GM19025 (cell line): ENCODE measurements at regions not wholly inside any gene's neighbourhood (a gene's known extent, or its start where the extent isn't known, plus 50 kb on each side); places are given as distances from the start of the nearest gene placed in this dataset.
"Not testable (repeated sequence)": the region's sequence is repeated elsewhere in the genome, so short reads cannot be mapped to it uniquely, and the experiment has no call there.

Experiments used
- ATAC-seq: cut with Tn5 transposase; IDR thresholded peaks from one replicate; pipeline ENCODE4 v1.9.1; 2021; ENCODE audit warnings: mild to moderate bottlenecking, low read depth, moderate library complexity; ENCODE audit not compliant: unreplicated experiment

- not testable (repeated sequence) for ATAC-seq
Observed at GRCh38 chr16:29203933-29204805, 202.3 kb downstream of the NPIPB11 start.

DNA sequence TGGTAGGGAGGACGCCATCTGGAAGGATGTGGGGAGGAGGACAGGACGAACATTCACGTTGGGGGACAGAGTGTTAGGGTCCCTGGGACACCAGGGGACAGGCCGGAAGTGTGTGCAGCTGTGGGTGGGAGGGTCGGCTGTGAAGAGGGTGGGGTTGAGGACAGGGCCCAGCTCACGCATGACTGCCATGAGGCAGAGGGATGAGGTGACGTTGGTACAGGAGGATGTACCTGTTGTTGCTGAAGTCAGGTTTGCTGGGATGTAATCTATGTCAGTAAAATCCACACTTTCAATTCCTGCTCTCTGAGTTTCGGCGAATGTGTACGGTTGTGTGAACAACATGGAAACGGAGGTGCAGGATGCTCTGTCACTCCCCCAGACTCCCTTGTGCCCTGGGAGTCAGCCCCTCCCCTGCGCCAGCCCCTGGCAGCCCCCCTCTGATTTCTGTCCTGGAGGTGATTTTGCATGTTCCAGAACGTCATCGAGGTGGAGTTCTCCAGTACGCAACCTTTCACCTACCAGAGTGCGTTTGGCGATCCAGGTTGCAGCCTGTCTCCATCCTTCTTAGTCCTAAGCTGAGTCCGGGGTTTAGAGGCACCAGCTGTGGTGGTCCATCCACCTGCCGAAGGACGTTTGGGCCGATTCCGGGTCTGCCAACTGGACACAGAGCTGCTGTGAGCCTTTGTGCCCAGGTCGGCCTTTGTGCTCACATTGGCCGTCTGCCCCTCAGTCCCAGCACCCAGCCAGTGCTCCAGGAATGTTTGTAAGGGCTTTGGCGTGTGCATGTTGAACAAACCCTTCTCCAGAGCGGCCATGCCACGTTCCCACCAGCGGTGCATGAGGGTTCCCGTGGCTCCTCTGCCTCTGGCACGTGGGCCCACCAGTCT, 203.2 kb downstream of the NPIPB11 start:
- ATAC-seq = not testable (repeated sequence)

GRCh38 chr16:29202642-29203041, 203.9 kb downstream of the NPIPB11 start:
- ATAC-seq = not testable (repeated sequence)

- not testable (repeated sequence) for ATAC-seq
Observed at GRCh38 chr16:29202025-29202632, 204.4 kb downstream of the NPIPB11 start.

- ATAC-seq = not testable (repeated sequence)
Observed at GRCh38 chr16:29201296-29202024, 205.1 kb downstream of the NPIPB11 start.

GRCh38 chr16:29200681-29201080, 205.8 kb downstream of the NPIPB11 start:
- not testable (repeated sequence) for ATAC-seq

DNA sequence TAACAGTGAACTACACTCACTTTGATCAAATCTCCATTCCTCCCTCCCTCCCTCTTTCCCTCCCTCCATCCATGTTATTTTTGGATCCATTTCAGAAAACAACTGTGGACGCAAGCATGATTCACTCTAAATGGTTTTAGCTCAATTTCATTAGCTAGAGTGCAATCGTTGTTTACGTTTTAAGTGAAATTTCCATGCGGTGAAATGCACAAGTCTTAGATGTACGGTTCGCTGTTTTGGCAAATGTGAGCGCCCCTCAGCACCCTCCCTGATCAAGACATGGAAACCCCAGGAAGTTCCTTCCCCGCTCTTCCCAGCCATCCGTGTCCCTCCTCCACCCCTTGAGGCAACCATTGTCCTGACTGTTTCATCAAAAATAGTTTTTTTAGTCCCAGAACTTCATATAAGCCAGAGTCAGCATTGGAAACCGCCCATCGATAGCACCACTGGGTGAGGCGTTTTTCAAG, 206.3 kb downstream of the NPIPB11 start:
- not testable (repeated sequence) for ATAC-seq

GRCh38 chr16:29199626-29200025, 206.9 kb downstream of the NPIPB11 start:
- ATAC-seq = not testable (repeated sequence)

GRCh38 chr16:29198731-29199521, 207.6 kb downstream of the NPIPB11 start:
- no peak for ATAC-seq

GRCh38 chr16:29198231-29198630, 208.3 kb downstream of the NPIPB11 start:
- no peak for ATAC-seq

- ATAC-seq = not testable (repeated sequence)
Observed at GRCh38 chr16:29197494-29198100, 208.9 kb downstream of the NPIPB11 start.

DNA sequence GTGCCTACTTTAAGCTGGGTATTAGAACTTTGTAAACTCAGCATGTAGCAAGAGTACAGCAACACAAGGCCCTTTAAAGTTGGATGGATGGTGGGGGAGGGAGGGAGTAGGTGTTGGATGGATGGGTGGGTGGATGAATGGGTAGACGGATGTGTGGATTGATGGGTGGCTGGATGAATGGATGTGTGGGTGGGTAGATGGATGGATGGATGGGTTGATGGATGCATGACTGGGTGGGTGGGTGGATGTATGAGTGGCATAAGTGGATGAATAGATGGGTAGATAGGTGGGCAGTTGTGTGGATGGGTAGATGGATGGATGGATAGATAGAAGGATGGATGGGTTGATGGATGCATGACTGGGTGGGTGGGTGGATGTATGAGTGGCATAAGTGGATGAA, 209.8 kb downstream of the NPIPB11 start:
- ATAC-seq = not testable (repeated sequence)

- ATAC-seq = not testable (repeated sequence)
Observed at GRCh38 chr16:29195116-29195872, 210.4 kb downstream of the LAT start.

- not testable (repeated sequence) for ATAC-seq
Observed at GRCh38 chr16:29194185-29194844, 209.5 kb downstream of the LAT start.

GRCh38 chr16:29193634-29194033, 208.8 kb downstream of the LAT start:
- ATAC-seq = not testable (repeated sequence)

- ATAC-seq = not testable (repeated sequence)
Observed at GRCh38 chr16:29193248-29193574, 208.4 kb downstream of the LAT start.
